ENCODE measurements at regions not wholly inside any gene's neighbourhood (a gene's known extent, or its start where the extent isn't known, plus 50 kb on each side); places are given as distances from the start of the nearest gene placed in this dataset.

GRCh38 chr7:67698354-67698753 lies 701.7 kb downstream of the TYW1 start:
- no peak for DNase-seq

- DNase-seq, result no peak
These were observed 709.2 kb downstream of the TYW1 start for GRCh38 chr7:67705850-67706249.

- DNase-seq, result no peak
These were observed 715.1 kb downstream of the TYW1 start for GRCh38 chr7:67711706-67712105.

- DNase-seq, result no peak
These were observed 716.9 kb downstream of the TYW1 start for GRCh38 chr7:67713451-67714056.

- DNase-seq, result no peak
These were observed 720.1 kb downstream of the TYW1 start for GRCh38 chr7:67716729-67717128.

- DNase-seq, result no peak
These were observed 727.0 kb downstream of the TYW1 start for GRCh38 chr7:67723591-67723990.

GRCh38 chr7:67724435-67724834 lies 727.8 kb downstream of the TYW1 start:
- DNase-seq, result no peak

GRCh38 chr7:67724955-67725354 lies 728.3 kb downstream of the TYW1 start:
- no peak for DNase-seq

GRCh38 chr7:67725423-67725822 lies 728.8 kb downstream of the TYW1 start:
- DNase-seq, result no peak

GRCh38 chr7:67729771-67730170 lies 733.1 kb downstream of the TYW1 start:
- DNase-seq, result no peak

GRCh38 chr7:67731704-67732103 lies 735.1 kb downstream of the TYW1 start:
- DNase-seq, result no peak

- no peak for DNase-seq
These were observed 736.3 kb downstream of the TYW1 start for GRCh38 chr7:67732898-67733297.

GRCh38 chr7:67738145-67738544 lies 741.5 kb downstream of the TYW1 start:
- no peak for DNase-seq

GRCh38 chr7:67738958-67739357 lies 742.3 kb downstream of the TYW1 start:
- DNase-seq, result no peak

GRCh38 chr7:67743501-67743900 lies 746.9 kb downstream of the TYW1 start:
- no peak for DNase-seq

GRCh38 chr7:67752227-67752626 lies 755.6 kb downstream of the TYW1 start:
- DNase-seq, result no peak

- no peak for DNase-seq
These were observed 757.3 kb downstream of the TYW1 start for GRCh38 chr7:67753891-67754290.

GRCh38 chr7:67754651-67755050 lies 758.0 kb downstream of the TYW1 start:
- no peak for DNase-seq

- no peak for DNase-seq
These were observed 761.9 kb downstream of the TYW1 start for GRCh38 chr7:67758551-67758950.

GRCh38 chr7:67760971-67761370 lies 764.3 kb downstream of the TYW1 start:
- no peak for DNase-seq

- no peak for DNase-seq
These were observed 765.9 kb downstream of the TYW1 start for GRCh38 chr7:67762516-67762915.

- no peak for DNase-seq
These were observed 767.7 kb downstream of the TYW1 start for GRCh38 chr7:67764289-67764688.

- no peak for DNase-seq
These were observed 769.0 kb downstream of the TYW1 start for GRCh38 chr7:67765481-67766175.

GRCh38 chr7:67766906-67767410 lies 770.3 kb downstream of the TYW1 start:
- no peak for DNase-seq
